ENCODE measurements at regions not wholly inside any gene's neighbourhood (a gene's known extent, or its start where the extent isn't known, plus 50 kb on each side); places are given as distances from the start of the nearest gene placed in this dataset.
A peak's percentile ranks its signal among the peaks of the same experiment; 100 is the strongest.

DNA sequence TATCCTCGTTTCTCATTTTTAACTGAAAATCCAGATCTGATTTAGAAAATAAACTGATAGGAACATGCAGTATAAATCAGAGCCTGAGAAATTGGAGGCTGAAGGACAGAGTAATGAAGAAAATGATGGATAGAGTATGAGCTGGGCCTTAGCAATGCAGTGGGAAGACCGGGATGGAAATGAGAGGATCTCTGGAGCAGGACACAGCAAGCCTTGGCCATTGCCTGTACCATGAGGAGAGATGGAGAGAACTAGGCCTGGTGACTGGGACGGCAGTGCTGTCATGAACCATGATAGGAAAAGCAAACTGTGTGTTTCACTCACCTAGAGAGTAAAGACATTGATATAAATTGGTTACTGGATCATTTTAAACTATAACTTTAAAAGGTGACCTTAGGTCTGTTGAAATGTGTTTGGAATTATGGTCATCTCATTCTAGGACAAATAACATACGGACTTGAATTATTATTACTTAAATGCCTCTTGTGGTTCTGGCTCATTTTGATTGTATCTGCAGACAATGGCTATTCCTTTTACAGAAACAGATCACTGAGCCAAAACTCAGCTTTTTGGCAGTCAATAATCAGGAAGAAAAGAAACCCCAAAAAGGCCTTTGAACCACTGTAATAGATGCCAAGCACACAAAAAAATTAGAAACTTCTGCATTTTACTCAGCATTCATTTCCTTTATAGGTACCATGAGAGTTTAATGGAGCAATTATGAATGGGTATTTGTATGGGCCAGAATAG, 251.9 kb upstream of the PRKD1 start:
- TF ChIP-seq EZH2phosphoT487 (IDR thresholded peaks at IDR 0.05) = no peak
- TF ChIP-seq, protein P1, sequence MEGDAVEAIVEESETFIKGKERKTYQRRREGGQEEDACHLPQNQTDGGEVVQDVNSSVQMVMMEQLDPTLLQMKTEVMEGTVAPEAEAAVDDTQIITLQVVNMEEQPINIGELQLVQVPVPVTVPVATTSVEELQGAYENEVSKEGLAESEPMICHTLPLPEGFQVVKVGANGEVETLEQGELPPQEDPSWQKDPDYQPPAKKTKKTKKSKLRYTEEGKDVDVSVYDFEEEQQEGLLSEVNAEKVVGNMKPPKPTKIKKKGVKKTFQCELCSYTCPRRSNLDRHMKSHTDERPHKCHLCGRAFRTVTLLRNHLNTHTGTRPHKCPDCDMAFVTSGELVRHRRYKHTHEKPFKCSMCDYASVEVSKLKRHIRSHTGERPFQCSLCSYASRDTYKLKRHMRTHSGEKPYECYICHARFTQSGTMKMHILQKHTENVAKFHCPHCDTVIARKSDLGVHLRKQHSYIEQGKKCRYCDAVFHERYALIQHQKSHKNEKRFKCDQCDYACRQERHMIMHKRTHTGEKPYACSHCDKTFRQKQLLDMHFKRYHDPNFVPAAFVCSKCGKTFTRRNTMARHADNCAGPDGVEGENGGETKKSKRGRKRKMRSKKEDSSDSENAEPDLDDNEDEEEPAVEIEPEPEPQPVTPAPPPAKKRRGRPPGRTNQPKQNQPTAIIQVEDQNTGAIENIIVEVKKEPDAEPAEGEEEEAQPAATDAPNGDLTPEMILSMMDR (IDR thresholded peaks at IDR 0.05) = no peak
- no peak for TF ChIP-seq EZH2 (IDR thresholded peaks at IDR 0.05)
- no peaks in the 10 kb centered on the region for H3K27me3 Mint-ChIP-seq (ENCODE audit: insufficient read depth, low read depth)

DNA sequence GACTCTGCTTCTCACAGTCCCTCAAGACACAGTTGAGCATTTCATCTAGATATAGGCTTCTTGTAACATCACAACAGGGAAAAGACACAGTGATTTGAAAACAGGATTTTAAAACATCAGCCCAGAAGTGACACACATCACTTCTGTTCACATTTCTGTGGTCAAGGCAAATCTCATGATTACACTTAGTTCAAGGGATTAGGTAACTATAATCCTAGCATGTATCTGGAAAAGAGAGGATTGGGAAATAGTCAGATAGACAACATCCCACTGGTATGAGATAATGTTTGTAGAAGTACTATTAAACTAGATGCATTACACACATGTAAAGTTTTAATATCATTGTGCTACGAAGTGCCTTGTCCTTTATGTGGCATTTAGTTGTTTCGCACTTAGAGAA, 252.6 kb upstream of the PRKD1 start:
- H3K27ac ChIP-seq = no peak overlapping the region
- DNase-seq (ENCODE audit: low spot score) = no peak
- H3K27me3 ChIP-seq = no peaks in the 10 kb centered on the region
- H3K4me1 ChIP-seq = no peaks in the 10 kb centered on the region
- no peaks in the 10 kb centered on the region for H4K20me1 ChIP-seq (ENCODE audit: low read depth)
- H3K36me3 ChIP-seq = no peaks in the 10 kb centered on the region
- Mint-ChIP-seq H3K4me1 (no peaks in the 10 kb centered on the region), H3K4me3 (no peak overlapping the region), H3K9me3 (peaks cover 3% of the 10 kb centered on the region), H3K27me3 (ENCODE audit: insufficient read depth, low read depth) (no peaks in the 10 kb centered on the region), H3K27ac (no peak overlapping the region), H3K36me3 (no peaks in the 10 kb centered on the region)
- H3K79me2 ChIP-seq (ENCODE audit: low read depth) = no peaks in the 10 kb centered on the region
- TF ChIP-seq EZH2 (IDR thresholded peaks at IDR 0.05) (no peak), EZH2phosphoT487 (IDR thresholded peaks at IDR 0.05) (no peak)
- TF ChIP-seq, protein P1 (IDR thresholded peaks at IDR 0.05) = no peak
- no peak overlapping the region for H3K4me2 ChIP-seq
- no peak overlapping the region for H2AFZ ChIP-seq (replicated peaks)
- no peaks in the 10 kb centered on the region for H3K9me3 ChIP-seq (ENCODE audit: low read depth)
- H3K4me3 ChIP-seq = no peak overlapping the region
- H3F3A ChIP-seq (ENCODE audit: low read depth) = no peaks in the 10 kb centered on the region
- no peak overlapping the region for H3K9ac ChIP-seq

More for the DNA sequence above, 251.9 kb upstream of the PRKD1 start:
- H3K4me2 ChIP-seq = no peak overlapping the region
- H3K27ac ChIP-seq = no peak overlapping the region
- no peaks in the 10 kb centered on the region for H3K27me3 ChIP-seq
- no peaks in the 10 kb centered on the region for H3K9me3 ChIP-seq (ENCODE audit: low read depth)
- H3K27ac Mint-ChIP-seq = no peak overlapping the region
- no peaks in the 10 kb centered on the region for H3K4me1 Mint-ChIP-seq
- H3K4me3 ChIP-seq = no peak overlapping the region
- H3K79me2 ChIP-seq (ENCODE audit: low read depth) = no peaks in the 10 kb centered on the region
- peaks cover 3% of the 10 kb centered on the region for H3K9me3 Mint-ChIP-seq
- H3K4me3 Mint-ChIP-seq = no peak overlapping the region
- no peaks in the 10 kb centered on the region for H4K20me1 ChIP-seq (ENCODE audit: low read depth)
- no peaks in the 10 kb centered on the region for H3F3A ChIP-seq (ENCODE audit: low read depth)
- DNase-seq (ENCODE audit: low spot score) = no peak
- no peaks in the 10 kb centered on the region for H3K4me1 ChIP-seq
- H3K36me3 ChIP-seq = no peaks in the 10 kb centered on the region
- no peaks in the 10 kb centered on the region for H3K36me3 Mint-ChIP-seq
- H3K9ac ChIP-seq = no peak overlapping the region
- no peak overlapping the region for H2AFZ ChIP-seq (replicated peaks)

DNA sequence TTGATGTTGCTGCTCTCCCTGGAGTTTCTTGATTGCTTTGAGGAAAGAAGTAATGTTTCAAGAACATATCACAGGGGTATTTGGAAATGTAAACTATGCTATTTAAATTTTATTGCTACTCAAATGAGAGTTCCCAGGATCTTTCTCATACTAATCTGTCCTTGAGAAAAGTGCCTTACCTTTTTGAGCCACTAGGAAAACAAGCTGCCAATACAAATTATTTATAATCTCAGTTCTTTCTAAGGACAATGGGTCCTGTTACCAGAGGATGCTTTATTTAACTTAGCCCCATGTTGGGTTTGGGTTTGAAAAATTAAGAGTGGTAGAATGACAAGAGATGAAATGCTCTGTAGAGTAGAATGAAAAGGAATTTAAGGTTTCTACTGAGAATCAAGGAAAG, 258.2 kb upstream of the PRKD1 start:
- Histone ChIP-seq H3K9me3 (ENCODE audit: low read depth) (no peaks in the 10 kb centered on the region), H3K4me1 (no peaks in the 10 kb centered on the region), H3K36me3 (no peaks in the 10 kb centered on the region), H2AFZ (replicated peaks) (peak overlapping the region; percentile 33), H3K9ac (no peak overlapping the region), H3K4me3 (no peak overlapping the region), H3K27me3 (no peaks in the 10 kb centered on the region), H3K79me2 (ENCODE audit: low read depth) (no peaks in the 10 kb centered on the region), H3K27ac (no peak overlapping the region), H4K20me1 (ENCODE audit: low read depth) (no peaks in the 10 kb centered on the region), H3K4me2 (no peak overlapping the region), H3F3A (ENCODE audit: low read depth) (no peaks in the 10 kb centered on the region)
- H3K27ac Mint-ChIP-seq = no peak overlapping the region
- H3K4me1 Mint-ChIP-seq = no peaks in the 10 kb centered on the region
- TF ChIP-seq, protein P1 (IDR thresholded peaks at IDR 0.05) = peak; percentile 36
- TF ChIP-seq EZH2phosphoT487 (IDR thresholded peaks at IDR 0.05) (no peak), EZH2 (IDR thresholded peaks at IDR 0.05) (no peak)
- no peak for DNase-seq (ENCODE audit: low spot score)
- no peaks in the 10 kb centered on the region for H3K27me3 Mint-ChIP-seq (ENCODE audit: insufficient read depth, low read depth)
- no peaks in the 10 kb centered on the region for H3K9me3 Mint-ChIP-seq
- H3K4me3 Mint-ChIP-seq = no peak overlapping the region
- H3K36me3 Mint-ChIP-seq = no peaks in the 10 kb centered on the region

Data from neural progenitor cell (in vitro differentiated cells).